H9 (cell line): ENCODE measurements at regions not wholly inside any gene's neighbourhood (a gene's known extent, or its start where the extent isn't known, plus 50 kb on each side); places are given as distances from the start of the nearest gene placed in this dataset.

Experiments
- DNase-seq: peaks from one replicate; pipeline ENCODE4 v3.0.0-alpha.2; 2017
- H2AFZ ChIP-seq: one replicate; pipeline ENCODE4 v1.6.1; 2013; ENCODE audit warnings: mild to moderate bottlenecking, low read length, control low read depth, moderate library complexity
- H2AK5ac ChIP-seq: 2 replicates; pipeline ENCODE4 v1.6.1; 2013; ENCODE audit warnings: low read length, control low read depth, mixed read lengths; ENCODE audit not compliant: insufficient read length
- H2BK120ac ChIP-seq: one replicate; pipeline ENCODE4 v1.6.1; 2013; ENCODE audit warnings: low read depth, mild to moderate bottlenecking, low read length, control low read depth, inconsistent platforms; ENCODE audit not compliant: poor library complexity, severe bottlenecking
- H2BK12ac ChIP-seq: 2 replicates; pipeline ENCODE4 v1.6.1; 2013; ENCODE audit warnings: low read length, control low read depth, mixed read lengths, low read depth; ENCODE audit not compliant: insufficient read length
- H2BK15ac ChIP-seq: 2 replicates; pipeline ENCODE4 v1.6.1; 2013; ENCODE audit warnings: low read depth, low read length, control low read depth
- H2BK20ac ChIP-seq: one replicate; pipeline ENCODE4 v1.6.1; 2013; ENCODE audit warnings: low read depth, mild to moderate bottlenecking, low read length, control low read depth, inconsistent platforms; ENCODE audit not compliant: poor library complexity, severe bottlenecking
- H2BK5ac ChIP-seq: 2 replicates; pipeline ENCODE4 v1.6.1; 2013; ENCODE audit warnings: low read length, control low read depth, mixed read lengths; ENCODE audit not compliant: insufficient read length
- H3K14ac ChIP-seq: 2 replicates; pipeline ENCODE4 v1.6.1; 2013; ENCODE audit warnings: low read length, control low read depth; ENCODE audit not compliant: insufficient read depth
- H3K18ac ChIP-seq: 2 replicates; pipeline ENCODE4 v1.6.1; 2013; ENCODE audit warnings: low read depth, mild to moderate bottlenecking, mixed read lengths, low read length, control low read depth; ENCODE audit not compliant: insufficient read length
- H3K23ac ChIP-seq: 2 replicates; pipeline ENCODE4 v1.6.1; 2013; ENCODE audit warnings: low read length, control low read depth, mixed read lengths, low read depth; ENCODE audit not compliant: insufficient read length
- H3K23me2 ChIP-seq: 2 replicates; pipeline ENCODE4 v1.6.1; 2013; ENCODE audit warnings: low read depth, mild to moderate bottlenecking, mixed read lengths, low read length, control low read depth; ENCODE audit not compliant: insufficient read length, poor library complexity, severe bottlenecking
- H3K27ac ChIP-seq: 2 replicates; pipeline ENCODE4 v1.5.1; 2013; ENCODE audit warnings: low read length, control low read depth, mixed read lengths, low read depth; ENCODE audit not compliant: insufficient read length
- H3K27me3 ChIP-seq: 2 replicates; pipeline ENCODE4 v1.6.1; 2013; ENCODE audit warnings: low read length, control low read depth, inconsistent platforms; ENCODE audit not compliant: insufficient read depth
- H3K4ac ChIP-seq: 2 replicates; pipeline ENCODE4 v1.6.1; 2013; ENCODE audit warnings: low read depth, mild to moderate bottlenecking, control low read depth, inconsistent platforms, low read length, moderate library complexity
- H3K4me1 ChIP-seq: 2 replicates; pipeline ENCODE4 v1.6.1; 2013; ENCODE audit warnings: low read length, control low read depth, inconsistent platforms; ENCODE audit not compliant: insufficient read depth
- H3K4me2 ChIP-seq: 2 replicates; pipeline ENCODE4 v1.6.1; 2013; ENCODE audit warnings: low read length, control low read depth, mixed read lengths; ENCODE audit not compliant: insufficient read length, insufficient read depth
- H3K56ac ChIP-seq: 2 replicates; pipeline ENCODE4 v1.6.1; 2013; ENCODE audit warnings: low read depth, mild to moderate bottlenecking, mixed read lengths, low read length, control low read depth; ENCODE audit not compliant: insufficient read length
- H3K79me1 ChIP-seq: 2 replicates; pipeline ENCODE4 v1.6.1; 2013; ENCODE audit warnings: low read depth, mild to moderate bottlenecking, moderate library complexity, low read length, control low read depth, inconsistent platforms; ENCODE audit not compliant: insufficient read depth, poor library complexity, severe bottlenecking
- H3K79me2 ChIP-seq: 2 replicates; pipeline ENCODE4 v1.6.1; 2013; ENCODE audit warnings: low read length, control low read depth, inconsistent platforms; ENCODE audit not compliant: insufficient read depth
- H3K9ac ChIP-seq: 2 replicates; pipeline ENCODE4 v1.6.1; 2013; ENCODE audit warnings: low read length, control low read depth, mixed read lengths; ENCODE audit not compliant: insufficient read length; ENCODE audit errors: extremely low read depth
- H3K9me3 ChIP-seq: one replicate; pipeline ENCODE4 v1.6.1; 2013; ENCODE audit warnings: low read depth, low read length, inconsistent platforms; ENCODE audit not compliant: control insufficient read depth
- H3T11ph ChIP-seq: one replicate; pipeline ENCODE4 v1.6.1; 2013; ENCODE audit warnings: mild to moderate bottlenecking, low read length, control low read depth, inconsistent platforms
- H4K20me1 ChIP-seq: one replicate; pipeline ENCODE4 v1.6.1; 2013; ENCODE audit not compliant: control insufficient read depth, insufficient read length, insufficient read depth
- H4K5ac ChIP-seq: 2 replicates; pipeline ENCODE4 v1.6.1; 2013; ENCODE audit warnings: low read depth, mild to moderate bottlenecking, mixed read lengths, low read length, control low read depth; ENCODE audit not compliant: insufficient read length
- H4K8ac ChIP-seq: replicated peaks from 2 replicates; pipeline ENCODE4 v1.6.1; 2013; ENCODE audit warnings: low read length, control low read depth, mixed read lengths, low read depth; ENCODE audit not compliant: insufficient read length
- H4K91ac ChIP-seq: 2 replicates; pipeline ENCODE4 v1.6.1; 2013; ENCODE audit warnings: low read depth, mild to moderate bottlenecking, moderate library complexity, mixed read lengths, low read length, control low read depth; ENCODE audit not compliant: insufficient read length
- H3K27ac Mint-ChIP-seq, 3 experiments: 2 replicates in 2 of 3; 3 replicates in 1 of 3; pipeline ENCODE4 v1.8.0; 2020 to 2021; ENCODE audit warnings: mixed read lengths in 3 of 3, mild to moderate bottlenecking in 1 of 3, moderate library complexity in 1 of 3
- H3K27me3 Mint-ChIP-seq: 2 replicates; pipeline ENCODE4 v1.8.0; 2021; ENCODE audit warnings: low read depth, mild to moderate bottlenecking, moderate library complexity, mixed read lengths
- H3K36me3 Mint-ChIP-seq, 3 experiments: 2 replicates in 2 of 3; 3 replicates in 1 of 3; pipeline ENCODE4 v1.8.0; 2020 to 2021; ENCODE audit warnings: low read depth in 3 of 3, mixed read lengths in 3 of 3; ENCODE audit not compliant: insufficient read depth in 1 of 3
- H3K4me1 Mint-ChIP-seq, 2 experiments: 2 replicates each; pipeline ENCODE4 v1.8.0; 2020; ENCODE audit warnings: mixed read lengths in 2 of 2
- H3K4me3 Mint-ChIP-seq, 2 experiments: 2 replicates in 1 of 2; 3 replicates in 1 of 2; pipeline ENCODE4 v1.8.0; 2020 to 2021; ENCODE audit warnings: mild to moderate bottlenecking in 2 of 2, mixed read lengths in 2 of 2, moderate library complexity in 1 of 2
- H3K9me3 Mint-ChIP-seq, 2 experiments: 2 replicates in 1 of 2; 3 replicates in 1 of 2; pipeline ENCODE4 v1.8.0; 2020; ENCODE audit warnings: mild to moderate bottlenecking in 2 of 2, mixed read lengths in 2 of 2, moderate library complexity in 1 of 2
- WGBS: extraction: QIAGEN DNeasy Blood & Tissue Kit; methylation state at CpG from one replicate; pipeline ENCODE4 v1.1.7; 2013; ENCODE audit warnings: missing lambda C conversion rate, low lambda C conversion rate, mixed read lengths; ENCODE audit not compliant: insufficient read length; ENCODE audit errors: extremely low coverage; 5-methylcytosine and 5-hydroxymethylcytosine counted together
- TF ChIP-seq, protein P1 (sequence below): fragments of 200-600 bp; sonication (generic); conservative IDR thresholded peaks from 3 replicates; pipeline ENCODE4 v1.8.0; 2021; ENCODE audit warnings: antibody characterized with exemption, mild to moderate bottlenecking

DNA sequence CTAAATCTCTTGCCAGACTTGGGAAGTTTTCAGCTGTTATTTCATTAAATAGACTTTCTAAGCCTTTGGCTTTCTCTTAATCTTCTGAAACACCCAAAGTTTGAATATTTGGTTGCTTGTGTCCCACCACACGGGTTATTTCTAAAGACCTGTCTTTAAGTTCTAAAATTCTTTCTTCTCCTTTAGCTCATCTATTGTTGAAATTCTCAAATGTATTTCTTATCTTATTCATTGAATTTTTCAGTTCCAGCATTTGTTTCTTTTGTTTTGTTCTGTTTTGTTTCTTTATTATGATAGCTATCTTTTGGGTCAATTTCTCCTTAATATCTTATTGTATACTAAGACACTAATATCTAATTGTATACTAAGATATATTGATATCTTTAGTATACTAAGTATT lies 97.0 kb downstream of the ARRDC4 start:
- H3K9me3 Mint-ChIP-seq: peaks cover 24 to 32% of the 10 kb centered on the region in 2 experiments
- H3K9ac ChIP-seq: no peak overlapping the region

More for the DNA sequence above, 97.0 kb downstream of the ARRDC4 start:
- H3K14ac ChIP-seq: no peak overlapping the region
- no CpG with 5 or more reads among the region's 1 CpG for WGBS
- no peak overlapping the region for H3K27ac ChIP-seq
- H2BK15ac ChIP-seq: no peak overlapping the region
- no peak overlapping the region for H3K27ac Mint-ChIP-seq
- H3K4me2 ChIP-seq: no peak overlapping the region
- H2BK5ac ChIP-seq: no peak overlapping the region
- H2BK120ac ChIP-seq: no peak overlapping the region
- H3K23me2 ChIP-seq: no peaks in the 10 kb centered on the region
- no peaks in the 10 kb centered on the region; the same call in 1 of the 2 replicates for H3K27me3 Mint-ChIP-seq
- H4K5ac ChIP-seq: no peak overlapping the region
- TF ChIP-seq, protein P1, sequence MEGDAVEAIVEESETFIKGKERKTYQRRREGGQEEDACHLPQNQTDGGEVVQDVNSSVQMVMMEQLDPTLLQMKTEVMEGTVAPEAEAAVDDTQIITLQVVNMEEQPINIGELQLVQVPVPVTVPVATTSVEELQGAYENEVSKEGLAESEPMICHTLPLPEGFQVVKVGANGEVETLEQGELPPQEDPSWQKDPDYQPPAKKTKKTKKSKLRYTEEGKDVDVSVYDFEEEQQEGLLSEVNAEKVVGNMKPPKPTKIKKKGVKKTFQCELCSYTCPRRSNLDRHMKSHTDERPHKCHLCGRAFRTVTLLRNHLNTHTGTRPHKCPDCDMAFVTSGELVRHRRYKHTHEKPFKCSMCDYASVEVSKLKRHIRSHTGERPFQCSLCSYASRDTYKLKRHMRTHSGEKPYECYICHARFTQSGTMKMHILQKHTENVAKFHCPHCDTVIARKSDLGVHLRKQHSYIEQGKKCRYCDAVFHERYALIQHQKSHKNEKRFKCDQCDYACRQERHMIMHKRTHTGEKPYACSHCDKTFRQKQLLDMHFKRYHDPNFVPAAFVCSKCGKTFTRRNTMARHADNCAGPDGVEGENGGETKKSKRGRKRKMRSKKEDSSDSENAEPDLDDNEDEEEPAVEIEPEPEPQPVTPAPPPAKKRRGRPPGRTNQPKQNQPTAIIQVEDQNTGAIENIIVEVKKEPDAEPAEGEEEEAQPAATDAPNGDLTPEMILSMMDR: no peak
- no peak overlapping the region for H2BK20ac ChIP-seq
- H3K9me3 ChIP-seq: no peaks in the 10 kb centered on the region
- H3K23ac ChIP-seq: no peak overlapping the region
- no peak overlapping the region for H4K91ac ChIP-seq
- H3T11ph ChIP-seq: no peak overlapping the region
- peaks cover 0 to 4% (median 3%) of the 10 kb centered on the region in 3 experiments; a peak in 2 of 7 replicates for H3K36me3 Mint-ChIP-seq
- no peak overlapping the region for H4K8ac ChIP-seq
- no peaks in the 10 kb centered on the region for H4K20me1 ChIP-seq
- H3K56ac ChIP-seq: no peak overlapping the region
- no peaks in the 10 kb centered on the region for H3K79me2 ChIP-seq
- H3K79me1 ChIP-seq: no peaks in the 10 kb centered on the region
- no peaks in the 10 kb centered on the region for H3K4me1 Mint-ChIP-seq
- no peak overlapping the region for H3K4ac ChIP-seq
- no peaks in the 10 kb centered on the region for H3K4me1 ChIP-seq
- H3K27me3 ChIP-seq: no peaks in the 10 kb centered on the region
- DNase-seq: no peak
- H3K4me3 Mint-ChIP-seq: no peak overlapping the region
- H2AK5ac ChIP-seq: no peak overlapping the region
- H2BK12ac ChIP-seq: no peak overlapping the region
- H3K18ac ChIP-seq: no peak overlapping the region
- no peak overlapping the region for H2AFZ ChIP-seq
